ENCODE measurements at regions not wholly inside any gene's neighbourhood (a gene's known extent, or its start where the extent isn't known, plus 50 kb on each side); places are given as distances from the start of the nearest gene placed in this dataset.

- Histone ChIP-seq H3K9me3 (ENCODE audit: control insufficient read depth, insufficient read depth, low read depth, low read length) (no peaks in the 10 kb centered on the region), H3K79me2 (ENCODE audit: control insufficient read depth, insufficient read depth, low read length) (no peaks in the 10 kb centered on the region), H3K4me3 (replicated peaks in 1 of 4; ENCODE audit: control extremely low read depth in 1 of 4, insufficient read depth in 1 of 4, low read depth in 3 of 4, low read length in 4 of 4) (no peak overlapping the region), H3K27ac (ENCODE audit: insufficient read depth, low read length) (no peak overlapping the region), H3K4me2 (ENCODE audit: extremely low read depth, insufficient read depth, low read length) (no peak overlapping the region), H3K4me1 (ENCODE audit: control insufficient read depth, extremely low read depth, insufficient read depth, low read length) (no peaks in the 10 kb centered on the region), H2AFZ (ENCODE audit: low read length) (no peak overlapping the region), H3K36me3 (ENCODE audit: control insufficient read depth, insufficient read depth, low read length) (no peaks in the 10 kb centered on the region), H4K20me1 (ENCODE audit: control insufficient read depth, extremely low read depth, insufficient read depth, low read length) (no peaks in the 10 kb centered on the region), H3K9ac (ENCODE audit: insufficient read depth, low read length) (no peak overlapping the region), H3K27me3 (ENCODE audit: control insufficient read depth, insufficient read depth, low read length) (no peaks in the 10 kb centered on the region)
- TF ChIP-seq CTCF (conservative IDR thresholded peaks at IDR 0.05 in 1 of 2, IDR thresholded peaks at IDR 0.05 in 1 of 2; ENCODE audit: low read depth in 1 of 2, low read length in 2 of 2): no peak
- no peak for TF ChIP-seq EZH2 (IDR thresholded peaks at IDR 0.05; ENCODE audit: low read length, missing control alignments)
- peak in 1 of 2 donors; percentile 52 for DNase-seq (ENCODE audit: low read depth in 2 of 2)
Measured at GRCh38 chr5:93100976-93101375, 480.0 kb downstream of the NR2F1-AS1 start.

GRCh38 chr5:93100428-93100827 lies 480.6 kb downstream of the NR2F1-AS1 start:
- no peak overlapping the region for H2AFZ ChIP-seq (ENCODE audit: low read length)
- TF ChIP-seq EZH2 (IDR thresholded peaks at IDR 0.05; ENCODE audit: low read length, missing control alignments): no peak
- TF ChIP-seq CTCF (conservative IDR thresholded peaks at IDR 0.05 in 1 of 2, IDR thresholded peaks at IDR 0.05 in 1 of 2; ENCODE audit: low read depth in 1 of 2, low read length in 2 of 2): no peak
- H3K9me3 ChIP-seq (ENCODE audit: control insufficient read depth, insufficient read depth, low read depth, low read length): no peaks in the 10 kb centered on the region
- H3K4me3 ChIP-seq (replicated peaks in 1 of 4; ENCODE audit: control extremely low read depth in 1 of 4, insufficient read depth in 1 of 4, low read depth in 3 of 4, low read length in 4 of 4): no peak overlapping the region
- no peaks in the 10 kb centered on the region for H3K27me3 ChIP-seq (ENCODE audit: control insufficient read depth, insufficient read depth, low read length)
- peak; percentile 51 to 85 for DNase-seq (ENCODE audit: low read depth in 2 of 2)
- no peaks in the 10 kb centered on the region for H3K79me2 ChIP-seq (ENCODE audit: control insufficient read depth, insufficient read depth, low read length)
- no peaks in the 10 kb centered on the region for H3K4me1 ChIP-seq (ENCODE audit: control insufficient read depth, extremely low read depth, insufficient read depth, low read length)
- H3K9ac ChIP-seq (ENCODE audit: insufficient read depth, low read length): no peak overlapping the region
- H3K4me2 ChIP-seq (ENCODE audit: extremely low read depth, insufficient read depth, low read length): no peak overlapping the region
- H4K20me1 ChIP-seq (ENCODE audit: control insufficient read depth, extremely low read depth, insufficient read depth, low read length): no peaks in the 10 kb centered on the region
- H3K36me3 ChIP-seq (ENCODE audit: control insufficient read depth, insufficient read depth, low read length): no peaks in the 10 kb centered on the region
- H3K27ac ChIP-seq (ENCODE audit: insufficient read depth, low read length): no peak overlapping the region

- H3K4me1 ChIP-seq (ENCODE audit: control insufficient read depth, extremely low read depth, insufficient read depth, low read length): no peaks in the 10 kb centered on the region
- no peaks in the 10 kb centered on the region for H3K27me3 ChIP-seq (ENCODE audit: control insufficient read depth, insufficient read depth, low read length)
- no peak overlapping the region for H3K27ac ChIP-seq (ENCODE audit: insufficient read depth, low read length)
- no peaks in the 10 kb centered on the region for H4K20me1 ChIP-seq (ENCODE audit: control insufficient read depth, extremely low read depth, insufficient read depth, low read length)
- no peak overlapping the region for H3K4me2 ChIP-seq (ENCODE audit: extremely low read depth, insufficient read depth, low read length)
- TF ChIP-seq EZH2 (IDR thresholded peaks at IDR 0.05; ENCODE audit: low read length, missing control alignments): no peak
- H3K79me2 ChIP-seq (ENCODE audit: control insufficient read depth, insufficient read depth, low read length): no peaks in the 10 kb centered on the region
- H2AFZ ChIP-seq (ENCODE audit: low read length): peak overlapping the region; percentile 43
- H3K9ac ChIP-seq (ENCODE audit: insufficient read depth, low read length): no peak overlapping the region
- no peak overlapping the region for H3K4me3 ChIP-seq (replicated peaks in 1 of 4; ENCODE audit: control extremely low read depth in 1 of 4, insufficient read depth in 1 of 4, low read depth in 3 of 4, low read length in 4 of 4)
- peak in 1 of 2 donors; percentile 32 for DNase-seq (ENCODE audit: low read depth in 2 of 2)
- H3K36me3 ChIP-seq (ENCODE audit: control insufficient read depth, insufficient read depth, low read length): no peaks in the 10 kb centered on the region
- H3K9me3 ChIP-seq (ENCODE audit: control insufficient read depth, insufficient read depth, low read depth, low read length): no peaks in the 10 kb centered on the region
Measured at GRCh38 chr5:93099902-93100347, 481.1 kb downstream of the NR2F1-AS1 start.

All from fibroblast of lung (primary cell).